ENCODE measurements at regions not wholly inside any gene's neighbourhood (a gene's known extent, or its start where the extent isn't known, plus 50 kb on each side); places are given as distances from the start of the nearest gene placed in this dataset.
"Not testable (repeated sequence)": the region's sequence is repeated elsewhere in the genome, so short reads cannot be mapped to it uniquely, and the experiment has no call there.

GRCh38 chr21:43289966-43290365 lies 121.2 kb downstream of the CRYAA start:
- DNase-seq (ENCODE audit: low read depth, low spot score): no peak

GRCh38 chr21:43289442-43289841 lies 120.6 kb downstream of the CRYAA start:
- no peak for DNase-seq (ENCODE audit: low read depth, low spot score)

- DNase-seq (ENCODE audit: low read depth, low spot score): no peak
Measured at GRCh38 chr21:43287795-43288755, 119.3 kb downstream of the CRYAA start.

GRCh38 chr21:43287111-43287760 lies 118.4 kb downstream of the CRYAA start:
- DNase-seq (ENCODE audit: low read depth, low spot score): no peak

- DNase-seq (ENCODE audit: low read depth, low spot score): no peak
Measured at GRCh38 chr21:43286196-43286595, 117.4 kb downstream of the CRYAA start.

- DNase-seq (ENCODE audit: low read depth, low spot score): no peak
Measured at GRCh38 chr21:43284700-43285099, 115.9 kb downstream of the CRYAA start.

- DNase-seq (ENCODE audit: low read depth, low spot score): no peak
Measured at GRCh38 chr21:43284238-43284637, 115.4 kb downstream of the CRYAA start.

- not testable (repeated sequence) for DNase-seq (ENCODE audit: low read depth, low spot score)
Measured at GRCh38 chr21:43283925-43284221, 115.1 kb downstream of the CRYAA start.

GRCh38 chr21:43283136-43283924 lies 114.5 kb downstream of the CRYAA start:
- no peak for DNase-seq (ENCODE audit: low read depth, low spot score)

- no peak for DNase-seq (ENCODE audit: low read depth, low spot score)
Measured at GRCh38 chr21:43282358-43283120, 113.7 kb downstream of the CRYAA start.

- no peak for DNase-seq (ENCODE audit: low read depth, low spot score)
Measured at GRCh38 chr21:43281661-43282357, 113.0 kb downstream of the CRYAA start.

GRCh38 chr21:43280949-43281633 lies 112.3 kb downstream of the CRYAA start:
- no peak for DNase-seq (ENCODE audit: low read depth, low spot score)

GRCh38 chr21:43279578-43279894 lies 110.7 kb downstream of the CRYAA start:
- DNase-seq (ENCODE audit: low read depth, low spot score): no peak

GRCh38 chr21:43278766-43279577 lies 110.2 kb downstream of the CRYAA start:
- no peak for DNase-seq (ENCODE audit: low read depth, low spot score)

- DNase-seq (ENCODE audit: low read depth, low spot score): no peak
Measured at GRCh38 chr21:43278359-43278758, 109.6 kb downstream of the CRYAA start.

GRCh38 chr21:43277481-43278351 lies 108.9 kb downstream of the CRYAA start:
- no peak for DNase-seq (ENCODE audit: low read depth, low spot score)

GRCh38 chr21:43276811-43277210 lies 108.0 kb downstream of the CRYAA start:
- DNase-seq (ENCODE audit: low read depth, low spot score): no peak

GRCh38 chr21:43275421-43276211 lies 106.8 kb downstream of the CRYAA start:
- no peak for DNase-seq (ENCODE audit: low read depth, low spot score)

All from pulmonary artery endothelial cell (primary cell).